Thyroid gland (tissue), 4 donors: ENCODE measurements at regions not wholly inside any gene's neighbourhood (a gene's known extent, or its start where the extent isn't known, plus 50 kb on each side); places are given as distances from the start of the nearest gene placed in this dataset.

Experiments
- POLR2A ChIP-seq, 2 donors: fragments of 450-650 bp; IDR thresholded peaks; one replicate each; pipeline ENCODE4 v1.6.1; 2017; ENCODE audit warnings: antibody characterized with exemption in 2 of 2, mild to moderate bottlenecking in 2 of 2, moderate library complexity in 1 of 2
- TF ChIP-seq, protein P1 (sequence below), 6 experiments: fragments of 200-600 bp in 3 of 6; fragments of 450-650 bp in 3 of 6; sonication (generic) in 3 of 6; IDR thresholded peaks; one replicate each; pipeline ENCODE4 v1.5.1; 2016 to 2019; ENCODE audit warnings: antibody characterized with exemption in 6 of 6, mild to moderate bottlenecking in 2 of 6, inconsistent platforms in 1 of 6, moderate library complexity in 1 of 6

DNA sequence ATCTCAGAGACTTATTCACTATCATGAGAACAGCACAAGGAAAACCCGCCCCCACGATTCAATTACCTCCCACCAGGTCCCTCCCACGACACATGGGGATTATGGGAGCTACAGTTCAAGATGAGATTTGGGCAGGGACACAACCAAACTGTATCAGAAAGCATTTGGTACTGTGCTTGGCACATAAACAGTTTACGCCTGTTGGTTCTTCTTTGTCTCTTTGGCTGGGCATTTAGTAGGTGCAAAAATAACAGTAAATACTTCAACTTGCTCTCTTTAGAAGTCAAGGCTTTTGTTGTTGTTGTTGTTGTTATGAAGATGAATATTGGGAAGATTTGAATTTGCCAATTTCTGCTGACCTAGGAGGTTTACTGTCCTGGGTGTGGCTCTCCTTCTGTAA is 175.4 kb upstream of the IGSF21 start:
- TF ChIP-seq, protein P1, sequence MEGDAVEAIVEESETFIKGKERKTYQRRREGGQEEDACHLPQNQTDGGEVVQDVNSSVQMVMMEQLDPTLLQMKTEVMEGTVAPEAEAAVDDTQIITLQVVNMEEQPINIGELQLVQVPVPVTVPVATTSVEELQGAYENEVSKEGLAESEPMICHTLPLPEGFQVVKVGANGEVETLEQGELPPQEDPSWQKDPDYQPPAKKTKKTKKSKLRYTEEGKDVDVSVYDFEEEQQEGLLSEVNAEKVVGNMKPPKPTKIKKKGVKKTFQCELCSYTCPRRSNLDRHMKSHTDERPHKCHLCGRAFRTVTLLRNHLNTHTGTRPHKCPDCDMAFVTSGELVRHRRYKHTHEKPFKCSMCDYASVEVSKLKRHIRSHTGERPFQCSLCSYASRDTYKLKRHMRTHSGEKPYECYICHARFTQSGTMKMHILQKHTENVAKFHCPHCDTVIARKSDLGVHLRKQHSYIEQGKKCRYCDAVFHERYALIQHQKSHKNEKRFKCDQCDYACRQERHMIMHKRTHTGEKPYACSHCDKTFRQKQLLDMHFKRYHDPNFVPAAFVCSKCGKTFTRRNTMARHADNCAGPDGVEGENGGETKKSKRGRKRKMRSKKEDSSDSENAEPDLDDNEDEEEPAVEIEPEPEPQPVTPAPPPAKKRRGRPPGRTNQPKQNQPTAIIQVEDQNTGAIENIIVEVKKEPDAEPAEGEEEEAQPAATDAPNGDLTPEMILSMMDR (IDR thresholded peaks at IDR 0.05), result no peak
- TF ChIP-seq POLR2A (IDR thresholded peaks at IDR 0.05), result no peak
